Right lobe of liver (tissue), 4 donors: ENCODE measurements at regions not wholly inside any gene's neighbourhood (a gene's known extent, or its start where the extent isn't known, plus 50 kb on each side); places are given as distances from the start of the nearest gene placed in this dataset.

Experiments used
- POLR2A ChIP-seq: fragments of 450-650 bp; IDR thresholded peaks from one replicate; pipeline ENCODE4 v1.6.1; 2017; ENCODE audit warnings: antibody characterized with exemption, mild to moderate bottlenecking
- TF ChIP-seq, protein P1 (sequence below), 4 donors: fragments of 200-600 bp in 3 of 4; fragments of 450-650 bp in 1 of 4; IDR thresholded peaks; one replicate each; pipeline versions ENCODE4 v1.5.1 to v1.8.0; 2016 to 2022; ENCODE audit warnings: antibody characterized with exemption in 4 of 4, mild to moderate bottlenecking in 2 of 4
- donor health status: DM: no; HTN: no; CAD: no.
- donor health status: DM: no; HTN: no; CAD: no.
- donor health status: DM: no; HTN: yes; CAD: no.

DNA sequence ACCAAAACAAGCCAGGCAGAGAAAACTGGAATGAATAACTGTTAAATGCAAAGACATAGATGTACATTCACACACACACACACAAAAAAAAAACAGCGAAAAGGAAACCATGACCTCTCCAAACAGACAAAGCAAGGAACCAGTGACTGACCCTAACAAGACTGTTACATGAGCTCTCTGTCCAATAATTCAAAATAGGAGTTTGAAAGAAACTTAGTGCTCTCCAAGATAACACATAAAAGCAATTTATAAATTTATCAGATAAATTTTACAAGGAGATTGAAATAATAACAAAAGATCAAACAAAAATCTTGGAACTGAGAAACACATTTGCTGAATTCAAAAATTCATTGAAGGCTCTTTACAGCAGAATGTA is 423.5 kb upstream of the RGMB start:
- TF ChIP-seq, protein P1, sequence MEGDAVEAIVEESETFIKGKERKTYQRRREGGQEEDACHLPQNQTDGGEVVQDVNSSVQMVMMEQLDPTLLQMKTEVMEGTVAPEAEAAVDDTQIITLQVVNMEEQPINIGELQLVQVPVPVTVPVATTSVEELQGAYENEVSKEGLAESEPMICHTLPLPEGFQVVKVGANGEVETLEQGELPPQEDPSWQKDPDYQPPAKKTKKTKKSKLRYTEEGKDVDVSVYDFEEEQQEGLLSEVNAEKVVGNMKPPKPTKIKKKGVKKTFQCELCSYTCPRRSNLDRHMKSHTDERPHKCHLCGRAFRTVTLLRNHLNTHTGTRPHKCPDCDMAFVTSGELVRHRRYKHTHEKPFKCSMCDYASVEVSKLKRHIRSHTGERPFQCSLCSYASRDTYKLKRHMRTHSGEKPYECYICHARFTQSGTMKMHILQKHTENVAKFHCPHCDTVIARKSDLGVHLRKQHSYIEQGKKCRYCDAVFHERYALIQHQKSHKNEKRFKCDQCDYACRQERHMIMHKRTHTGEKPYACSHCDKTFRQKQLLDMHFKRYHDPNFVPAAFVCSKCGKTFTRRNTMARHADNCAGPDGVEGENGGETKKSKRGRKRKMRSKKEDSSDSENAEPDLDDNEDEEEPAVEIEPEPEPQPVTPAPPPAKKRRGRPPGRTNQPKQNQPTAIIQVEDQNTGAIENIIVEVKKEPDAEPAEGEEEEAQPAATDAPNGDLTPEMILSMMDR (IDR thresholded peaks at IDR 0.05), result no peak
- no peak for TF ChIP-seq POLR2A
